Fibroblast of lung (primary cell): ENCODE measurements at regions not wholly inside any gene's neighbourhood (a gene's known extent, or its start where the extent isn't known, plus 50 kb on each side); places are given as distances from the start of the nearest gene placed in this dataset.

Source experiments
- DNase-seq, 2 donors: peaks; one replicate each; pipeline versions ENCODE4 v3.0.0 to v3.0.0-alpha.2; 2010; ENCODE audit warnings: low read depth in 2 of 2
- H2AFZ ChIP-seq: 2 replicates; pipeline ENCODE4 v1.5.1; 2012; ENCODE audit warnings: low read length, control low read depth, inconsistent platforms
- H3K27ac ChIP-seq: 2 replicates; pipeline ENCODE4 v1.5.1; 2011; ENCODE audit warnings: low read length, control low read depth; ENCODE audit not compliant: insufficient read depth
- H3K27me3 ChIP-seq: 2 replicates; pipeline ENCODE4 v1.5.1; 2011; ENCODE audit warnings: mild to moderate bottlenecking, low read length; ENCODE audit not compliant: control insufficient read depth, insufficient read depth
- H3K36me3 ChIP-seq: 2 replicates; pipeline ENCODE4 v1.5.1; 2011; ENCODE audit warnings: low read length; ENCODE audit not compliant: control insufficient read depth, insufficient read depth
- H3K4me1 ChIP-seq: 2 replicates; pipeline ENCODE4 v1.5.1; 2011; ENCODE audit warnings: low read length; ENCODE audit not compliant: control insufficient read depth, insufficient read depth; ENCODE audit errors: extremely low read depth
- H3K4me2 ChIP-seq: 2 replicates; pipeline ENCODE4 v1.5.1; 2011; ENCODE audit warnings: low read length, control low read depth; ENCODE audit not compliant: insufficient read depth; ENCODE audit errors: extremely low read depth
- H3K4me3 ChIP-seq, 4 experiments: fragments of 200-600 bp in 1 of 4; sonication (generic) in 1 of 4; replicated peaks in 1 of 4; 2 replicates each; pipeline ENCODE4 v1.5.1; 2011 to 2016; ENCODE audit warnings: low read length in 4 of 4, low read depth in 3 of 4, mild to moderate bottlenecking in 3 of 4, control low read depth in 2 of 4, inconsistent platforms in 1 of 4, mixed read lengths in 1 of 4; ENCODE audit not compliant: insufficient read depth in 1 of 4; ENCODE audit errors: control extremely low read depth in 1 of 4
- H3K79me2 ChIP-seq: 2 replicates; pipeline ENCODE4 v1.5.1; 2012; ENCODE audit warnings: mild to moderate bottlenecking, low read length, inconsistent platforms; ENCODE audit not compliant: control insufficient read depth, insufficient read depth
- H3K9ac ChIP-seq: 2 replicates; pipeline ENCODE4 v1.5.1; 2011; ENCODE audit warnings: mild to moderate bottlenecking, low read length, control low read depth; ENCODE audit not compliant: insufficient read depth
- H3K9me3 ChIP-seq: 2 replicates; pipeline ENCODE4 v1.5.1; 2012; ENCODE audit warnings: low read depth, low read length; ENCODE audit not compliant: control insufficient read depth, insufficient read depth
- H4K20me1 ChIP-seq: 2 replicates; pipeline ENCODE4 v1.5.1; 2011; ENCODE audit warnings: low read length; ENCODE audit not compliant: control insufficient read depth, insufficient read depth; ENCODE audit errors: extremely low read depth
- EZH2 ChIP-seq: IDR thresholded peaks from 2 replicates; pipeline ENCODE4 v1.5.1; 2012; ENCODE audit warnings: low read length, control low read depth, mild to moderate bottlenecking; ENCODE audit errors: missing control alignments
- TF ChIP-seq, protein P1 (sequence below), 2 donors: IDR thresholded peaks in 1 of 2; conservative IDR thresholded peaks in 1 of 2; 1 replicate in 1 of 2; 2 replicates in 1 of 2; pipeline ENCODE4 v1.5.1; 2011 to 2012; ENCODE audit warnings: low read length in 2 of 2, control low read depth in 1 of 2, inconsistent platforms in 1 of 2, low read depth in 1 of 2, mild to moderate bottlenecking in 1 of 2

DNA sequence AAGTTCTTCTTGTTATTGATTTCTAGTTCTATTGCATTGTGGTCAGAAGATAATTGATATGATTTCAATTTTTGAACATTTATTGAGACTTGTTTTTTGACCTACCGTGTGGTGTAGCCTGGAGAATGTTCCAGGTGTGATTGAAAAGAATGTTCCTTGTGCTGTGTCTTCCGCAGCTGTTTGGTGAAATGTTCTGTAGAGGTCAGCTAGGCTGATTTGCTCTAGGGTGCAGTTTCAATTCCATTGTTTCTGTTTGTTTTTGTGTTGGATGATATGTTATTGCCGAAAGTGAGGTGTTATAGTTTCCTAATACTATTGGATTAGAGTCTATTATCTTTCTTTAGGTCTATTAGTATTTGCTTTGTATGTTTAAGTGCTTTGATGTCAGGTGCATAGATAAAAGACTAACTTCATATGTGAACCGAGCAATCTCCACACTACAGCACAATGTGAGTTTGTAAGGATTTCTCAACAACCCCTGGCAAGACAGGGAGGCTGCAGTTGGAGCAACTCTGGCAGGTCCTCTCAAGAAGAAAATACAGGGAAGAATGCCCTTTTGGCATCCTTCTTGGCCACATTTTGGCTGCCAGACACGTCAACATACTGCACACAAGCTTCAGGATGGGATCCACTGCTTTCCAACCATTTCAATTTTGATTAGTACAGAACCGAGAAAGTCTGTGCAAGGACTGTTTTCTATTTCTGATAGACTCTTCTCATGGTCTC lies 320.7 kb downstream of the RNF144B start:
- no peak for TF ChIP-seq EZH2
- TF ChIP-seq, protein P1, sequence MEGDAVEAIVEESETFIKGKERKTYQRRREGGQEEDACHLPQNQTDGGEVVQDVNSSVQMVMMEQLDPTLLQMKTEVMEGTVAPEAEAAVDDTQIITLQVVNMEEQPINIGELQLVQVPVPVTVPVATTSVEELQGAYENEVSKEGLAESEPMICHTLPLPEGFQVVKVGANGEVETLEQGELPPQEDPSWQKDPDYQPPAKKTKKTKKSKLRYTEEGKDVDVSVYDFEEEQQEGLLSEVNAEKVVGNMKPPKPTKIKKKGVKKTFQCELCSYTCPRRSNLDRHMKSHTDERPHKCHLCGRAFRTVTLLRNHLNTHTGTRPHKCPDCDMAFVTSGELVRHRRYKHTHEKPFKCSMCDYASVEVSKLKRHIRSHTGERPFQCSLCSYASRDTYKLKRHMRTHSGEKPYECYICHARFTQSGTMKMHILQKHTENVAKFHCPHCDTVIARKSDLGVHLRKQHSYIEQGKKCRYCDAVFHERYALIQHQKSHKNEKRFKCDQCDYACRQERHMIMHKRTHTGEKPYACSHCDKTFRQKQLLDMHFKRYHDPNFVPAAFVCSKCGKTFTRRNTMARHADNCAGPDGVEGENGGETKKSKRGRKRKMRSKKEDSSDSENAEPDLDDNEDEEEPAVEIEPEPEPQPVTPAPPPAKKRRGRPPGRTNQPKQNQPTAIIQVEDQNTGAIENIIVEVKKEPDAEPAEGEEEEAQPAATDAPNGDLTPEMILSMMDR (conservative IDR thresholded peaks at IDR 0.05 in 1 of 2, IDR thresholded peaks at IDR 0.05 in 1 of 2; ENCODE audit: low read depth in 1 of 2, low read length in 2 of 2), result no peak
- H3K9me3 ChIP-seq, result no peaks in the 10 kb centered on the region
- no peaks in the 10 kb centered on the region for H3K79me2 ChIP-seq
- no peak overlapping the region for H3K27ac ChIP-seq
- no peaks in the 10 kb centered on the region for H3K27me3 ChIP-seq
- H3K4me1 ChIP-seq, result no peaks in the 10 kb centered on the region
- DNase-seq, result no peak
- H3K36me3 ChIP-seq, result no peaks in the 10 kb centered on the region
- no peaks in the 10 kb centered on the region for H4K20me1 ChIP-seq
- H3K4me3 ChIP-seq, result no peak overlapping the region
- no peak overlapping the region for H3K4me2 ChIP-seq
- H3K9ac ChIP-seq, result no peak overlapping the region
- H2AFZ ChIP-seq, result no peak overlapping the region

DNA sequence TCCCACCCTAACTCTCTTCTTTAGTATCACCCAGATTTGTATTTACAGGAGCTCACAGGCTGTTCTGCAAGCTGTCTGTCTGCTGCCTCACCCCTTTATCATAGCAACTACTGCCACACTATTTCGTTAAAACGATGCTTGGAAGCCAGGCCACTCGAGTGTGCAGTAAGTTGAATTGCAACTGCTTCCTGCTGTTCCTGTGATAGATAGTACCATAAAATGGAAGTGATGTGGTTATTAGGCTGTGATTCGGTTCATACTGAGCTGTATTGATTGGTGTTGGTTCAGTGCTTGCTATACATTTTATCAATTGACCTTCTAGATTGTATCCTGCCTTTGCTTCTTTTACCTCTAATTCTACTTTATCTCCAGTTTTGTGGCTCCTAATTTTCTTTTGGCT lies 325.4 kb downstream of the RNF144B start:
- Histone ChIP-seq H3K9ac (no peak overlapping the region), H4K20me1 (no peaks in the 10 kb centered on the region), H3K27me3 (no peaks in the 10 kb centered on the region), H3K27ac (no peak overlapping the region), H2AFZ (no peak overlapping the region), H3K4me1 (no peaks in the 10 kb centered on the region), H3K79me2 (no peaks in the 10 kb centered on the region), H3K36me3 (no peaks in the 10 kb centered on the region), H3K4me3 (no peak overlapping the region), H3K4me2 (no peak overlapping the region), H3K9me3 (no peaks in the 10 kb centered on the region)
- no peak for DNase-seq
- TF ChIP-seq, protein P1 (conservative IDR thresholded peaks at IDR 0.05 in 1 of 2, IDR thresholded peaks at IDR 0.05 in 1 of 2; ENCODE audit: low read depth in 1 of 2, low read length in 2 of 2), result no peak
- TF ChIP-seq EZH2, result no peak

DNA sequence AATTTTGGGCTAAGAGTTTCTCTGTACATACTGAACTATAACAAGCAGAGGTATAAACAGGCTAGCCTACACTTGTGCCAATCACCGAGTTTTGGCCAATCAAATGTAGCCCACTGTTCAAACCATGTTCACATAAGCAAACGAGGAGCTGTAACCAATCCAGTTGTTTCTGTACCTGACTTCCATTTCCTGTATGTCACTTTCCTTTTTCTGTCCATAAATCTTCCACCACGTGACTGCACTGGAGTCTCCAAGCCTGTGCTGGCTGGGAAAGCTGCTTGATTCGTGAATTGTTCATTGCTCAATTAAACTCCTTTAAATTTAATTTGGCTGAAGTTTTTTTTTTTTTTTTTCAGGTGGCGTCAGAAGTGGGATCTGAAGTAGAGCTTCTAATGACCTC lies 332.9 kb downstream of the RNF144B start:
- H3K27me3 ChIP-seq, result no peaks in the 10 kb centered on the region
- no peak overlapping the region for H3K4me2 ChIP-seq
- no peaks in the 10 kb centered on the region for H3K4me1 ChIP-seq
- H3K27ac ChIP-seq, result no peak overlapping the region
- DNase-seq, result no peak
- no peak for TF ChIP-seq EZH2
- TF ChIP-seq, protein P1 (conservative IDR thresholded peaks at IDR 0.05 in 1 of 2, IDR thresholded peaks at IDR 0.05 in 1 of 2; ENCODE audit: low read depth in 1 of 2, low read length in 2 of 2), result no peak
- no peak overlapping the region for H3K9ac ChIP-seq
- H3K4me3 ChIP-seq, result no peak overlapping the region
- no peaks in the 10 kb centered on the region for H3K36me3 ChIP-seq
- no peaks in the 10 kb centered on the region for H4K20me1 ChIP-seq
- H3K9me3 ChIP-seq, result no peaks in the 10 kb centered on the region
- no peaks in the 10 kb centered on the region for H3K79me2 ChIP-seq
- no peak overlapping the region for H2AFZ ChIP-seq
